ENCODE measurements at regions not wholly inside any gene's neighbourhood (a gene's known extent, or its start where the extent isn't known, plus 50 kb on each side); places are given as distances from the start of the nearest gene placed in this dataset.

DNA sequence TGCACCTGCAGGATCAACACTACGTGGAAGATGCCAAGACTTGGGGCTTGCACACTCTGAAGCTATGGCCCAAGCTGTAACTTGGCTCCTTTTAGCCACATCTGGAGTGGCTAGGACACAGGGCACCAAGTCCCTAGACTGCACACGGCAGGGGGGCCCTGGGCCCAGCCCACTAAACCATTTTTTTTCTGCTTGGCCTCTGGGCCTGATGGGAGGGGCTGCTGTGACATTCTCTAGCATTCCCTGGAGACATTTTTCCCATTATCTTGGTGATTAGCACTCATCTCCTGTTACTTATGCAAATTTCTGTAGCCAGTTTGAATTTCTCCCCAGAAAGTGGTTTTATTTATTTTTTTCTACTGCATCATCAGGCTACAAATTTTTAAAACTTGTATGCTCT lies 1080.7 kb downstream of the LRFN5 start:
- DNase-seq = no peak

DNA sequence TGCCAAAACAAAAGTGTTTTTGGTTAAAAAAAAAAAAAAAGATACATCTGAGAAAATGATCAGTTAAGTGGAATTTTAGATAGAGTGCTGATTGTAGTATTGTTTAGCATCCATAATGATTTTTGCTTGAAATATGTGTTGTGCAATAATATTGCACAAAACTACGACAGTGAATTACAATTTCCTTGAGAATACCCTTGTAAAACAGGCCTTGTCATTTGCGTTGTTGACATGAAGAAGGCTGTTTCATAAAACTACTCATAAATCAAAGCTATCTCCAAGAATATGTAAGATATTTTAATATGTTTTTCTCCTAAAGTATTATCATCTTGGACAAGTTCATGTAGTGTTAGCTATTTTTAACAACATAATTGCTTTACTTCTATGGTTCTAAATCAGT lies 1077.0 kb downstream of the LRFN5 start:
- DNase-seq = no peak

DNA sequence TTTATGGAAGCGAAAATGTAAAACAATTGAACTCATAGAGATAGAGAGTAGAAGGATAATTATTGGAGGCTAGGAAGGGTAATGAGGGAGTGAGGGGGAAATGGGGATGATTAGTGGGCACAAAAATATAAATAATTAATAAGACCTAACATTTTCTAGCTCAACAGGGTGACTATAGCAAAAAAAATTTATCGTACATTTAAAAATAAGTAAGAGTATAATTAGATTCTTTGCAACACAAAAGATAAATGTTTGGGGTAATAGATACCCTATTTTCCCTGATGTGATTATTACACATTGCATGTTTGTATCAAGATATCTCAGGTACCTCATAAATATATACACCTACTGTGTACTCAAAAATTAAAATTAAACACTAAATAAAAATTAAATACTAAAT lies 1070.0 kb downstream of the LRFN5 start:
- DNase-seq = no peak

DNA sequence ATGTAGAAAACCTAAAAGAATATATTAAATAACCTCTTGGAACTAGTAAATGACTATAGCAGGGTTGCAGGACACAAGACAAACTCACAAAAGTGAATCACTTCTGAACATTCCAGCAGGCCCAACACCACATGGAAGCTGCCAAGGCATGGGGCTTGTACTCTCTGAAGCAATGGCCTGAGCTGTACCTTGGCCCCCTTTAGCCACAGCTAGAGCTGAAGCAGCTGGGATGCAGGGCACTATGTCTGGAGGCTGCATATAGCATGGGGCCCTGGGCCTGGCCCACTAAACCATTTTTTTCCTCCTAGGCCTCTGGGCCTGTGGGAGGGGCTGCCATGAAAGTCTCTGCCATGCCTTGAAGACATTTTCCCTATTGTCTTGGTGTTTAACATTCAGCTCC lies 1067.3 kb downstream of the LRFN5 start:
- no peak for DNase-seq

DNA sequence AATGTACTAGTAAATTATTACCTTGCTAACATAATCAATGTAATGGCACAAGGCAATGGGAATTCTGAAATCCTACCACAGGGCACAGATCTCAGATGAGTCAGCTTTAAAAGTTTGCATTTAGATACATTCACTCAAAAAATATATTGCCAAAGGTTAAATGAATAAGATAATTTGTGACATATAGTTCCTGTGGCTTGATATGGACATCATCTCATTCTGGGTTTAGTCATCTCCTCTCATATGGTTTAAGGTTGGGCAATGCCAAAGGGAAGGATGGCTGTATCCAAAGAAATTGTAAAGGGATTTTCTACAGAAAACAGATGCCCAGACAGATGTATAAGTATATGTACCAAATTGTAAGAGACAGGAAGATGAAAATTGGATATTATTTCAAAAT lies 1065.0 kb downstream of the LRFN5 start:
- no peak for DNase-seq

DNA sequence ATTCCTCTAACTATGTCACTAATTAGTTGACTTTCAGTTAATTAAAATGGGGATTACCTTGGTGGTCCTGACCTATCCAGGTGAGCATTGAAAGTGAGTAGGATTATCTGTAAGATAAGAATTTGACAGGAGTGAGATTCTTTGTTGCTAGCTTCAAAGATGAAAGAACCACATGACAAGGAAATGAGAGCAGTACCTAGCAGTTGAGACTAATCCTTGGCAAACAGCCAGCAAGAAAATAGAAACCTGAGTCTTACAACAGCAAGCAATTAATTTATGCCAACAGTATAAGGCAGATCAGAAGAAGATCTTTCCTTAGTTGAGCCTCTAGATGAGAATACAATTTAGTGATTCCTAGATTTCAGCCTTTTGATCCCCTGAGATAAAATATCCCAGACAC lies 1058.4 kb downstream of the LRFN5 start:
- DNase-seq = no peak

DNA sequence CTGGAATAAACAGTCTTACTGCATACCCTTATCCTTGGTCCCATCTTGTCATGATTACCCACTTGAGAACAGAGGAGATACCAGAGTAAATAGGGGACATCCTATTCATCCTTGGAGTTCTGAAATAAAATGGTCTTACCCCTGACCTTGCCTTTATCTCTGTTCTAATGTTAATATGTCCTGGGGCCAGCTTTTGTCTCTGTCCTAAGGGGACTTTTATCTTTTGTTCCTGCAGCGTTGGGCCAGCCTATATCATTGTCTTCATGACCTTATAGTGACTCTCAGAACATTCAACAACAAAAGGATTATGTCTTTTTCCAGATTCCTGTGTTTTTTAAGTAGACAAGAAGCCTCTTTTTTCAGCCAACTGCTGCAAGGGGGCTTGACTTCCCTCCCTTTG lies 1057.5 kb downstream of the LRFN5 start:
- DNase-seq = no peak

DNA sequence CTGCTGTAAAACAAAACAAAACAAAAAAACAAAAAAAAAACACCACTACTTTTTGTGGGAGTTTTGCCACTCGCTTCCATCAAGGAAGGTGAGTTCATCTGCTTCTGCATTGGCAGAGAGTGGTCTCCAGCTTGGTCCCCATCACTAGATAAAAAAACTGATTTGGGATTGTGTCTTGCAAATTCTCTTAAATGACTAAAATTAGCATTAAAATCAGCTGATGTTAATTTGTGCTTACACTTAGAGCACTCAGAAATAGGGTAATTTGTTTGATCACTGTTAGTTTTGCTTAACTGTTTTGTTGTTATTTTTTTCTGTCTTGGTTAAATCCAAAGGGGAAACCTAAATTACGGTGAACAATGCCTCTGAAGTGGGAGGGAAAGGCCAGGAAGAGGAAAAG lies 1048.0 kb downstream of the LRFN5 start:
- no peak for DNase-seq

DNA sequence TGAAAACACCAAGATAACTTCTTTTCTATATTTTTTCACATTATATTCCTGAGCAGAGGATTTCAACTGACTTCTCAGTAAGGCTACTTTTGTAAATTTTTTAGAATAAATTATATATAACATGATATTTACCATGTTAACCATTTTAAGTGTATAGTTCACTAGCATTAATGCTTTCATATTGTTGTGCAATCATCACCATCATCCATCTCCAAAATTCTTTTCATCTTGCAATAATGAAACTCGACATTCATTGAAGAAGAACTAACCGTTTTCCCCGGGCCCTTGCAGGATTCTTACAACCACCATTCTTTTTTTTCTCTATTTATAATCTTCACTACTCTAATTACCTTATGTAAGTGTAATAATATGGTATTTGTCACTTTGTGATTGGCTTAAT lies 1036.1 kb downstream of the LRFN5 start:
- DNase-seq = no peak

DNA sequence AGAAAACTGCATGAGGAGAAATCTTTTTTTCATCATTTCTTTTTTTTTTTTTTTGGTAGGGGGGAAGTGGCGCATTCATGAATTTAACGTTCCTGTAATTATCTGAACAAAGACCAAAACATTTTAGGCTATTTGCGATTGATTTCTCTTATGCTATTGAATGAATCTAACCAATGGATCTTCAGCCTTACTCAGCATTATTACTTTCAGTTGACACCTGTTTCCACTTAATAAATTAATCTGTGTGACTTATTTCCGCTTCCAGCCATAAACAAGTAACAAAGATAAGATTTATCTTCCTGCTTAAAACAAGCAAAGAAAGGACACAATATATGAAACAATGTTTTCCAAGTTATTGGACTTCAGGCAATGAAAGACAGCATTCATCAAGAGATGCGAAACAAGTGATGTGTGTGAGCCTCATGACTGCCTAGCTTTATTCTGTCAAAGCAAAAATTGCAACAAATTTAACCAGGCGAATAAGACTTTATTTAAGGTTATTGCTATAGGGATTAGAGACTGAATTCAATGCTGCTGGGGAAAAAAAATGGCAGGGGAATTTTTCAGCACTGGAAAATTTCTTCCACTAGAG lies 1026.9 kb downstream of the LRFN5 start:
- no peak for DNase-seq

DNA sequence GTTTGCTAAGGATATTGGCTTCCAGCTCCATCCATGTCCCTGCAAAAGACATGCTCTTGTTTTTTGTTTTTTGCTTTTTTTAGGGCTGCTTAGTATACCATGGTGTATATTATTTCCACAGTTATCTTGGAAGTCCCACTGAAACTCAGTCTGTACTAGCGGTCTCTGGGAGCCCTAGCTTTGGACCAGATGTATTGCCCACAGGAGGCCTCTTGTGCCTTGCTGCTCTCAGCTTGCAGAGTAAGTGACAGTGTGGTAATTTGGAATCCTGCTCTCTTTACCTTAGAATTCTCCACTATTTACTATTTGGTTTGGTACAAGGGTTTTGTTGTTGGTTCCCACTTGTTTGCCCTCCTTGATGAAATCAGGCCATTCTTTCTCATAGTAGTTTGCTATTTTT lies 1022.9 kb downstream of the LRFN5 start:
- no peak for DNase-seq

DNA sequence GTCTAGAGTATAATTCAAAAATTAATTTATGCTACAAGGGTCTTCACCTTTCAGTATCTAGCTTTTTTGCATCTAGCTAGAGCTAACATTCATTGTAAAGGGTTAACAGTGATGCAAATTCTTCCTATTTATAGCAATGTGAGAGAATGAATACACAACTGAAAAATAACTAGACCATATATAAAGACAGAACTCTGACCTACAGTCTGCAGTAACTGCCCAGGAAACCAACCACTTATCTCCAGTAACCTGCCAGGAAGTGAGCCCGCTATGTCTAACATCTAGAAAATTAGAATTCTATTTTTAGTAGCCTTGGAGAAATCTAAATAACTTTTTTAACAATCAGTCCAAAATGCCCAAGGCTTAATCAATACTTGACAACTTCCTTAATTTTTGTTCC lies 1021.9 kb downstream of the LRFN5 start:
- DNase-seq = no peak

DNA sequence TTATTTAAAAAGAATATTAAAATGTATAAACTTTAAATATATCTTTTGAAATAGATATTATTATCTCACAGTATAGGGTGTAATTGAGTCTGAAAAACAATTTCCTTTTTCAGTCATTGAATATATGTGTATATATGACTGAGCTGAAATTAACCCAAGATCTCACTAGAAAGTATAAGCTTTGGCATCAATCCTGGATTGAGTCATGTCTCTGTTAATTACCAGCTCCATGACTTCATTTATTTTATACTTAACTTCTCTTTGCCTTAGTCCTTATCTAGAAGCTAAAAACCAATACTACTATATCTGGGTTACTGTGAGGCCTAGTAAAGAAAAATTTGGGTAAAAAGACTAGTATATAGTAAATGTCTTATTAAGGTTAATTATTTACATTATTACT lies 1020.3 kb downstream of the LRFN5 start:
- no peak for DNase-seq

DNA sequence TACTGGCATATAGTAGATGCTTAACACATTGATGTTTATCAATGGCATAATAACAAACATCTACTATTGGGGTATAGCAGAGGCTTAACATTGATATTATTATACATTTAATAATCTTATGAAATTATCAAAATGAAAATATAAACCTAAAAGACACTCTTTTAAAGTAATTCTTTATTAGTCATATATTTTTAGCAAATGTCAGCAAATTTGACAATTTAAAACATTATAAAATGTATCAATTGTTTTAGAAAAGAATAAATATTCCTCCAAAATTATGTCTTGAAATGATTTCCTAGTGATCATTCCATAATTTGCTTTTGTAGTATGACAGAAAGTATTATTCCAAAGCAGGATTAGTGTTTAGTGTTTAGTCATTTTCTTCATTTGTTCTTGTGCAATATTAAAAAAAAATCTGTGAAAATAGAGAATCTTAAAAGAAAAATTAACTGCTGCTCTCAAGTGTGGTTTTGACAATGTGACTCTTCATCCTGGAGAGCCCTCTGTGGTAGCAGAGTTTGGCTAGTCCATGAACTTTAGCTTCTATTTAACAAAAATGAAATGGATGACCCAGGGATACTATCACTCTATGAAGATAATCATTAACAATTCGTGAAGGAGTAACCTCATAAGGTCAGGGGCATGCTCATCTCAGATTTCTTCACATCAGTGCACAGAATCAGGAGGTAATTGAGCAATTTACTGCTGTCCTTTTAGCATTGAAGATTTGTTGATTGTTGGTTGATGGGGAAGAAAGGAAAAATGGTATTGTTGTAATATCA lies 1018.5 kb downstream of the LRFN5 start:
- no peak for DNase-seq

DNA sequence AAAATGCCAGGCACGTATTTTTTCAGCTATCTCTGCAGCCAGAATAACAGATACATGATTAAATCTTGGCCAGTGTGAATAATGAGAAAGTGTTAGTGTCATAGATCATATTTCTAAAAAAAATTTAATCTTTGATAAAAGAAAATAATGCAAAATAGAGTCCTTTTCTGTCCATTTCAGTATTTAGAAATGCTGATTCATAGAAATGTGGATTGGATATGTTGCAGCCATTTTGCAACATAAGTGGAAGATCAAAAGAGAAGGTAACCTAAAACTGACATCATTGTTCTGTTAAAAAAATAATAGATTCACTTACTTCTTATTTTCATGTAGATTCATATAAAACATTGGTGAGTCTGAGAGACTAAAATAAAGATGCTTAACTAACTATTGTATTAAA lies 1010.3 kb downstream of the LRFN5 start:
- DNase-seq = no peak

DNA sequence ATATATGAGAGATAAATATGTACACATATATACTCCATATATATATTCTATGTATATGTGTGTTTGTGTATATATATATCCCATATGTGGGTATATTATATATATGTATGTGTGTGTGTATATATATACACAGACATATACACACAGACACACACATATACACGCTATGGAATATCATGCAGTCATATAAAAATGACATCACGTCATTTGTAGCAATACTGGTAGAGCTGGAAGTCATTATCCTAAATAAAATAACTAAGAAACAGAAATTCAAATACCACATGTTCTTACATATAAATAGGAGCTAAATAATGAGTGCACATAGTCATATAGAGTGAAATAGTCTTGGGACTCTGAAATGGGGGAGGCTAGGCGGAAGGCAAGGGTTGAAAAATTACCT lies 1000.2 kb downstream of the LRFN5 start:
- no peak for DNase-seq

DNA sequence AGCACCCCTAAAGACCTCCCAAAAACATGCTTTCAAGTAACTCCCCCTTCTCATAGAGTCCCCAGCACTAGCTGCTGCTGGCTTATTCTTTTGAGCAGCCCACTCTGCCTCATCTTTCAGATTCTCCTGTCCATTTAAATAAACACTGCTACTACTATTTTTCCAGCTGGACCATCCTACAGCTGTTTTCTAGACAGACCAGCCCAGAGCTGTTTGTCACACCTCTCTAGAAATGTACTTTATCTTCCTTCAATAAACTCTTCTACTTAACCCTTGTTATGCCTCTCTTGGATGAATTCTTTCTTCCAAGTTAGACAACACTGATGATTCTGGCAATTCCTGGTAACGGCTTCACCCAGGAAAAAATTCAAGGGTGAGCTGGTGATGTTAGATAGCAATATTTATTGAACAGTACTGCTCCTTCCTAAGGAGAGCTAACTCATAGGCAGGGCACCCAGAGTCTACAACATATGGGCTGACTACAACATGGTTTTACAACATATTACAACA lies 995.7 kb downstream of the LRFN5 start:
- no peak for DNase-seq

DNA sequence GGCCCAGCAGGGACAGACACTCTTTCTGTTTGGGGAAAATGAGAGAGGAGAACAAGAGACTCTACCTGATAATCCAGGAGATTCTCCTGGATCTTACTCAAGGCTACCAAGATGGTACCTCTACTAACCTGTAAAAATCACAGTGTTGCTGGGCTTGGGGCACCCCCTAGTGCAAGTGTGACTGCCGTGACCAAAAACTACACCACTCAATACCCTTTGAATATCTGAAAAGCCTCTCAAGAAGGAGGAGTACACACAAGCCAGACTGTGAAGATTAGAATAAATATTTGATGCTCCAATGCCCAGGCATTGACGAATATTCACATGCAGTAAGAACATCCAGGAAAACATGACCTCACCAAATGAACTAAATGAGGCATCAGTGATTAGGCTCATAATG lies 965.4 kb downstream of the LRFN5 start:
- DNase-seq = no peak

DNA sequence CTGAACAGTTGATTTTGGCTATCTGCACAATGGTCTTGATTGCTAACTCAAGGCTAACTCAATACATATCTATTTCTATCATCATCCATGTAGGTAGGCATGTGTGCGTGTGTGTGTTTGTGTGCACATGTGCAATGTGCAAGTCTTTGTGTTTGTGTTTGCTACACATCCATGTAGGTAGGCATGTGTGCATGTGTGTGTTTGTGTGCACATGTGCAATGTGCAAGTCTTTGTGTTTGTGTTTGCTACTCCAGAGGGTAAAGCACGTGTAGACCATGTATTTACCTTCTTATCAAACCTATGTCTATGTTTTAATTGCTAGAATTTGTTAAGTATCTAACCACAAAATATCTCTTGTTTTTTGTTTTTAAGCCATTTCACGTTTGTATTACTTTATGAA lies 962.6 kb downstream of the LRFN5 start:
- DNase-seq = no peak

DNA sequence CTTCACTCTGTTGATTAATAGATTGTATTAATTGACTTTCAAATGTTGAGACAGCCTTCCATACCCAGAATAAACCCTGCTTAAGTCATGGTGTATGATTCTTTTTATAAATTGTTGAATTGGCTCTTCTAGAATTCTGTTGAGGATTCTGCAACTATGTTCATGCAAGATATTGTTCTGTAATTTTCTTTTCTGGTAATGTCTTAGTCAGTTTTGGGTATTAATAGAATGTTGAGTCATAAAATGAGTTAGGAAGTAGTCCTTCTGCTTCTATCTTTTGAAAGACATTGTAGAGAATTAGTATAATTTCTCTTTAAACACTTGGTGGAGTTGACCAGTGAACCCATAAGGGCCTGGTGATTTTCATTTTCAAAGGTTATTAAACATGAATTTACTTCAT lies 958.9 kb downstream of the LRFN5 start:
- no peak for DNase-seq

DNA sequence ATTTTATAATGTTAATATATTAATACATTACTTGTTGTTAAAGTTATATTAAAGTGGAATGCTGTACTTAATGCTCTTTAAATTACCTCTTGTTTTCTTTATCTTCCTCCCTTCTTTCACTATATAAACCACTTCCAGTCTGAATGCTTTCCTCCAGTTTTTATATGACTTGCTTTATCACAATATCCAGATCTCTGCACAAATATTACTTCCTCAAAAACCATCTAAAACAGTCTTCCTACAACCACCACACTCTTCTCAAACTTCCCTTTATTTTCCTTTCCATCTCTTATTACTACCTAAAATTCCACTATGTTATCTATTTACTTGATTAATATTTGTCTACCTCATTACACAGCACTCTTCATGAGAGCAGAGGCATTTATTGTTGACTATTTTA lies 956.6 kb downstream of the LRFN5 start:
- no peak for DNase-seq

DNA sequence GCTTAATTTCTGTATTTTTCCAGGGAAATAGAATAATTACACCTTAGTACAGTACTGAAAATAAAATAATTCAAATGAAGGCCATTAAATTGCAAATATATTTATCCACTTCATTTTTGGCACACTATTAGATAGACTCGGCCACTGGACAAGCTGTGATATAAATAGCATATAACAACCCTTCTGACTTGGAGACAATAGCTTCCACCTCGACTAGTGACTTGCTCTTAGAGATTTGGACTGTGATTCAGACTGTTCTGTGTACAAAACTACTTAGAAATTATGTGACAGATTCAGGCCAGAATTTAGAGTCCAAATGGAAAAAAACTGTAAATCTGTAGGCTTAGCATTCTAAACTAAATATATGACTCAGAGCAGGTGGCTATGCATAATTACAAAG lies 949.9 kb downstream of the LRFN5 start:
- no peak for DNase-seq

DNA sequence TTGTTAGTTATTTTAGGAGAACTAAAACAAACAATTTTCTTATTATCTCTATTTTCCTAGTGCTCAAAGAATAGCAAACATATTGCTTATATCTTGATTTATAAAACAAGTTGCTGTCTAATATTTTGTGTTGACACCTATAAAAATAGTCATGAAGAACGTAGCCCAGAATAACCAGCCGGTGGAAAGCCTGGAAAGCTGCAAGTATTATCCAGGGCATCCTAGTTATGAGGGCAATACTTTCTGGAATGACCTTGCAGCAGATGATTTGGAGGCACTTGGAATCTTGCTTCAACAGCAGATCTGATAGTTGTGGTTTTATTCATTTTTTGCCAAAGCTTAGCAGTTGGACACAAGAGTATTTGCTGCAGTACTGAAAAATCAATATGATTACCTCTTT lies 948.7 kb downstream of the LRFN5 start:
- DNase-seq = no peak

DNA sequence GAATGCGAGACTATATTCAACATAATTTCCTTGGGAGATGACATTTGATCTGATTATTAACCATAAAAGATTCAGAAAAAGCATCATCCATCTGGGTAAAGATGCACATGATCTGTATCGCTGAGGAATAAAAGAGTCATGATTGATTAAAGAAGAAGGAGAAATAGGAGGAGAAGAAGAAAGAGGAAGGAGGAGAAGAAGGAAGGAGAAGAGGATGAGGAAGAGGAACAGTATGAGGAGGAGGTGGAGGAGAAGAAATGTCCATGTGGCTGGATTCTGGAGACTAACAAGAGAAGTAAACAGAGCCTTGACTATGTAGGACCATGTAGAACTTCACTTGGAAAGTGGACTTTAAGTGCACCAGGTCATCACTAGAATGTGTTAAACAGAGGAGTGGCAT lies 947.4 kb downstream of the LRFN5 start:
- no peak for DNase-seq

DNA sequence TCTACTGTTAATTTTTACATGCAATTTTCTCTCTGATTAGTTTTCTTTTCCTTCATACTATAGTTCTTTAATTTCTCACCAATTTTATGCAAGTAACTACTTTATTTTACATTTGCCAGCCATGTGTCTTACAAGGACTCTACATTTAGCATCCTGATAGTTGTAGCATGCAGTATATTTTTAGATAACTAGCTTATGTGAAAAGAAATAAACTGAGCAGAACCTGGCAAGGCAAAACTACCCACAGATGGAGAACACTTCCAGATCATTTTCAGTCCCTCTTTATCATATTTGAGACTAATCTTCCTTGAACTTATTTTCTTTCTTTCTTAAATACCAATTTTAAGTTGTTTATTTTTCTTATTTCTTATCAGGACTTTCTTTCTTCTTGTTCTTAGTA lies 943.6 kb downstream of the LRFN5 start:
- no peak for DNase-seq

Data from CD4-positive, alpha-beta T cell treated with Interleukin-21 for 1 hour (primary cell).